Type B pancreatic cell (in vitro differentiated cells): ENCODE measurements at regions not wholly inside any gene's neighbourhood (a gene's known extent, or its start where the extent isn't known, plus 50 kb on each side); places are given as distances from the start of the nearest gene placed in this dataset.

Experiments used
- DNase-seq: peaks from one replicate; pipeline ENCODE4 v3.0.0; 2021; ENCODE audit warnings: mixed read lengths; ENCODE audit not compliant: unreplicated experiment; ENCODE audit errors: extremely low spot score
- H3K27ac Mint-ChIP-seq: 2 replicates; pipeline ENCODE4 v1.8.0; 2021; ENCODE audit warnings: mild to moderate bottlenecking, mixed read lengths
- H3K27me3 Mint-ChIP-seq: 2 replicates; pipeline ENCODE4 v1.8.0; 2021; ENCODE audit warnings: mixed read lengths
- H3K36me3 Mint-ChIP-seq: 2 replicates; pipeline ENCODE4 v1.8.0; 2021; ENCODE audit warnings: mixed read lengths
- H3K4me1 Mint-ChIP-seq: one replicate; pipeline ENCODE4 v1.8.0; 2021; ENCODE audit warnings: mixed read lengths; ENCODE audit not compliant: unreplicated experiment
- H3K4me3 Mint-ChIP-seq: 2 replicates; pipeline ENCODE4 v1.8.0; 2021; ENCODE audit warnings: mild to moderate bottlenecking, mixed read lengths
- H3K9me3 Mint-ChIP-seq: 2 replicates; pipeline ENCODE4 v1.8.0; 2021; ENCODE audit warnings: mixed read lengths
- CTCF ChIP-seq: fragments of 200-600 bp; sonication (generic); conservative IDR thresholded peaks from 2 replicates; pipeline ENCODE4 v1.5.0; 2021; ENCODE audit warnings: antibody characterized with exemption, mild to moderate bottlenecking

- H3K27ac Mint-ChIP-seq: no peak overlapping the region
- H3K27me3 Mint-ChIP-seq: peaks cover 38% of the 10 kb centered on the region
- peaks cover 12% of the 10 kb centered on the region for H3K9me3 Mint-ChIP-seq
- DNase-seq: no peak
- no peaks in the 10 kb centered on the region for H3K36me3 Mint-ChIP-seq
- H3K4me1 Mint-ChIP-seq: no peaks in the 10 kb centered on the region
- H3K4me3 Mint-ChIP-seq: no peak overlapping the region
- TF ChIP-seq CTCF: no peak
These were observed 80.4 kb upstream of the CCBE1 start for GRCh38 chr18:59777636-59778035.

- H3K36me3 Mint-ChIP-seq: no peaks in the 10 kb centered on the region
- peaks cover 17% of the 10 kb centered on the region for H3K27me3 Mint-ChIP-seq
- H3K4me3 Mint-ChIP-seq: no peak overlapping the region
- H3K9me3 Mint-ChIP-seq: peaks cover 7% of the 10 kb centered on the region
- no peaks in the 10 kb centered on the region for H3K4me1 Mint-ChIP-seq
- TF ChIP-seq CTCF: no peak
- H3K27ac Mint-ChIP-seq: no peak overlapping the region
- no peak for DNase-seq
These were observed 72.1 kb upstream of the CCBE1 start for GRCh38 chr18:59769129-59769865.

GRCh38 chr18:59768409-59768808 is 71.2 kb upstream of the CCBE1 start:
- H3K4me3 Mint-ChIP-seq: no peak overlapping the region
- TF ChIP-seq CTCF: no peak
- no peaks in the 10 kb centered on the region for H3K36me3 Mint-ChIP-seq
- H3K27me3 Mint-ChIP-seq: peaks cover 8% of the 10 kb centered on the region
- H3K4me1 Mint-ChIP-seq: no peaks in the 10 kb centered on the region
- no peak overlapping the region for H3K27ac Mint-ChIP-seq
- H3K9me3 Mint-ChIP-seq: peaks cover 2% of the 10 kb centered on the region
- no peak for DNase-seq

GRCh38 chr18:59767732-59768131 is 70.5 kb upstream of the CCBE1 start:
- H3K36me3 Mint-ChIP-seq: no peaks in the 10 kb centered on the region
- H3K4me1 Mint-ChIP-seq: no peaks in the 10 kb centered on the region
- no peak for TF ChIP-seq CTCF
- H3K9me3 Mint-ChIP-seq: no peaks in the 10 kb centered on the region
- H3K4me3 Mint-ChIP-seq: no peak overlapping the region
- H3K27ac Mint-ChIP-seq: no peak overlapping the region
- H3K27me3 Mint-ChIP-seq: peaks cover 6% of the 10 kb centered on the region
- DNase-seq: no peak

GRCh38 chr18:59765343-59765742 is 68.1 kb upstream of the CCBE1 start:
- H3K27me3 Mint-ChIP-seq: peaks cover 4% of the 10 kb centered on the region
- H3K27ac Mint-ChIP-seq: no peak overlapping the region
- no peak for DNase-seq
- no peaks in the 10 kb centered on the region for H3K9me3 Mint-ChIP-seq
- peaks cover 4% of the 10 kb centered on the region for H3K4me1 Mint-ChIP-seq
- H3K36me3 Mint-ChIP-seq: no peaks in the 10 kb centered on the region
- TF ChIP-seq CTCF: no peak
- H3K4me3 Mint-ChIP-seq: no peak overlapping the region
